ENCODE measurements at regions not wholly inside any gene's neighbourhood (a gene's known extent, or its start where the extent isn't known, plus 50 kb on each side); places are given as distances from the start of the nearest gene placed in this dataset.

GRCh38 chr3:154684021-154684420, 254.0 kb upstream of the GPR149 start:
- TF ChIP-seq TAF1 (IDR thresholded peaks at IDR 0.05; ENCODE audit: low read depth, low read length) (no peak), POLR2A (IDR thresholded peaks at IDR 0.05; ENCODE audit: low read depth, low read length) (no peak), SPI1 (IDR thresholded peaks at IDR 0.05; ENCODE audit: low read depth, low read length) (no peak), PAX5 (IDR thresholded peaks at IDR 0.05; ENCODE audit: insufficient read depth, low read length, severe bottlenecking) (no peak), POLR2AphosphoS5 (IDR thresholded peaks at IDR 0.05; ENCODE audit: low read depth, low read length) (no peak), POU2F2 (IDR thresholded peaks at IDR 0.05; ENCODE audit: low read depth, low read length) (no peak)
- no peak for FAIRE-seq
- DNase-seq (ENCODE audit: insufficient read length, low spot score), result no peak

GRCh38 chr3:154678041-154678654, 248.2 kb upstream of the GPR149 start:
- no peak for TF ChIP-seq POLR2A (IDR thresholded peaks at IDR 0.05; ENCODE audit: low read depth, low read length)
- no peak for TF ChIP-seq SPI1 (IDR thresholded peaks at IDR 0.05; ENCODE audit: low read depth, low read length)
- TF ChIP-seq PAX5 (IDR thresholded peaks at IDR 0.05; ENCODE audit: insufficient read depth, low read length, severe bottlenecking), result no peak
- no peak for TF ChIP-seq POU2F2 (IDR thresholded peaks at IDR 0.05; ENCODE audit: low read depth, low read length)
- no peak for TF ChIP-seq POLR2AphosphoS5 (IDR thresholded peaks at IDR 0.05; ENCODE audit: low read depth, low read length)
- no peak for TF ChIP-seq TAF1 (IDR thresholded peaks at IDR 0.05; ENCODE audit: low read depth, low read length)
- DNase-seq (ENCODE audit: insufficient read length, low spot score) (no peak), FAIRE-seq (no peak)

DNA sequence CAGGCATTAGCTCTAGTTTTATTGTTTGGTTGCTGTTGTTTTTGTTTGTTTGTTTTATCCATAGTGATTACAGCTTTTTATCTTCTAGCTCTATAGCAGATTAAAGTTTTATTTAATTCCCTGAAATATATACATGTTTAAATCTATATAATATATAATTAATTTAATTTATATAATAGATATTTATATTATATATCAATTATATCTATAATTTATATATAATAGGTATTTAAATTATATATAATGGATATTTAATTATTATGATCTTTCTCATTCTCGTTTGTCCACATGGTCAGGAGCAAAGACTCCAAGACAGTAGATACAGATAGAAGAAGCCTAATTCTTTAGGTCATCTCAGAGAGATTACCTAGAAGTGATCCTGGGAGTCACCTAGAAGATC, 238.8 kb upstream of the GPR149 start:
- FAIRE-seq (no peak), DNase-seq (ENCODE audit: insufficient read length, low spot score) (no peak)
- TF ChIP-seq POLR2A (IDR thresholded peaks at IDR 0.05; ENCODE audit: low read depth, low read length) (no peak), SPI1 (IDR thresholded peaks at IDR 0.05; ENCODE audit: low read depth, low read length) (no peak), TAF1 (IDR thresholded peaks at IDR 0.05; ENCODE audit: low read depth, low read length) (no peak)

DNA sequence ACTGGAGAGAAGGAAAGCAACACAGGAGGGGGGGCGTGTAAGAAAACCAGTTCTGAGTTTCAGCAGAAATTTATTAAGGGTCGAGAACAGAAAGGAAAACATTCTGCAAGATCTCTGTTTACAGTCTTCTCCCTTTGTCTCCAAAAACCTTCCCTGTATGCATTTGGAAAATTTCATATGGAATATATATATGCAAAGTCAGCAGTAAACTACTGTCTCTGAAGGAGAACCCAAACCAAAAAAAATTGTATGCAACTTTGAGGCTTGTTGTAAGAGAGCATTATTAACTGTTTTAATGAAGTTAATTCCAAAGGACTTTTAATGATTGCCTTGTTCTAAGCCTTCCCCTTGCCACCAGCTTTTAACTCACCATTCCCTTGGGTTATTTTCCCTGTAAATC, 238.2 kb upstream of the GPR149 start:
- DNase-seq (ENCODE audit: insufficient read length, low spot score) (no peak), FAIRE-seq (no peak)
- no peak for TF ChIP-seq SPI1 (IDR thresholded peaks at IDR 0.05; ENCODE audit: low read depth, low read length)

- TF ChIP-seq POU2F2 (IDR thresholded peaks at IDR 0.05; ENCODE audit: low read depth, low read length), result no peak
- TF ChIP-seq POLR2A (IDR thresholded peaks at IDR 0.05; ENCODE audit: low read depth, low read length), result no peak
- no peak for TF ChIP-seq PAX5 (IDR thresholded peaks at IDR 0.05; ENCODE audit: insufficient read depth, low read length, severe bottlenecking)
- no peak for TF ChIP-seq POLR2AphosphoS5 (IDR thresholded peaks at IDR 0.05; ENCODE audit: low read depth, low read length)
- TF ChIP-seq TAF1 (IDR thresholded peaks at IDR 0.05; ENCODE audit: low read depth, low read length), result no peak
- no peak for TF ChIP-seq SPI1 (IDR thresholded peaks at IDR 0.05; ENCODE audit: low read depth, low read length)
- DNase-seq (ENCODE audit: insufficient read length, low spot score) (no peak), FAIRE-seq (no peak)
These were observed 236.6 kb upstream of the GPR149 start for GRCh38 chr3:154666542-154666941.

DNA sequence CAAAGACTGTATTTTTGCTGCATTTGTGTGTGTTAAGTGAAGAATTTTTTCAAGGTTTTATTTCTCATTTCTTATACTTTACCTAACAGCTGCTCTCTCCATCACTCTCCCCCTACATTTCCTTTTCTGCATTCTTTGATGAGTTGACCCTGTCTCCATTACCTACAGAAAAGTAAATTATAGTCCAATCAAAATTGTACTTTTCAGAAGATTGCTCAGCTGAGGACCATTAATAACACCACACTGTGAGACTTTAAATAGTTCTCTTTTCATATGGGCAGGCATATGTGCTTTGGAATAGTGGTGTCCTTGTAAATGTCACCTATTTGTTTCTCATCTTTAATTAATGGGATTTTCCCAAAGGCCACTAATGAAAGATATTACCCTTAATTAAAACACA, 234.7 kb upstream of the GPR149 start:
- TF ChIP-seq POLR2AphosphoS5 (IDR thresholded peaks at IDR 0.05; ENCODE audit: low read depth, low read length) (no peak), POLR2A (IDR thresholded peaks at IDR 0.05; ENCODE audit: low read depth, low read length) (no peak)
- FAIRE-seq, result no peak

GRCh38 chr3:154662851-154663250, 232.9 kb upstream of the GPR149 start:
- no peak for FAIRE-seq
- no peak for DNase-seq (ENCODE audit: insufficient read length, low spot score)
- TF ChIP-seq POLR2AphosphoS5 (IDR thresholded peaks at IDR 0.05; ENCODE audit: low read depth, low read length) (no peak), TAF1 (IDR thresholded peaks at IDR 0.05; ENCODE audit: low read depth, low read length) (no peak), POLR2A (IDR thresholded peaks at IDR 0.05; ENCODE audit: low read depth, low read length) (no peak), SPI1 (IDR thresholded peaks at IDR 0.05; ENCODE audit: low read depth, low read length) (no peak), POU2F2 (IDR thresholded peaks at IDR 0.05; ENCODE audit: low read depth, low read length) (no peak), PAX5 (IDR thresholded peaks at IDR 0.05; ENCODE audit: insufficient read depth, low read length, severe bottlenecking) (no peak)

More for the DNA sequence above, 234.7 kb upstream of the GPR149 start:
- no peak for DNase-seq (ENCODE audit: insufficient read length, low spot score)

GRCh38 chr3:154660811-154661210, 230.8 kb upstream of the GPR149 start:
- FAIRE-seq, result no peak
- TF ChIP-seq SPI1 (IDR thresholded peaks at IDR 0.05; ENCODE audit: low read depth, low read length), result no peak
- no peak for TF ChIP-seq PAX5 (IDR thresholded peaks at IDR 0.05; ENCODE audit: insufficient read depth, low read length, severe bottlenecking)
- TF ChIP-seq POLR2A (IDR thresholded peaks at IDR 0.05; ENCODE audit: low read depth, low read length), result no peak
- no peak for TF ChIP-seq POLR2AphosphoS5 (IDR thresholded peaks at IDR 0.05; ENCODE audit: low read depth, low read length)
- no peak for TF ChIP-seq TAF1 (IDR thresholded peaks at IDR 0.05; ENCODE audit: low read depth, low read length)
- no peak for TF ChIP-seq POU2F2 (IDR thresholded peaks at IDR 0.05; ENCODE audit: low read depth, low read length)
- no peak for DNase-seq (ENCODE audit: insufficient read length, low spot score)

- DNase-seq (ENCODE audit: insufficient read length, low spot score) (no peak), FAIRE-seq (no peak)
- TF ChIP-seq TAF1 (IDR thresholded peaks at IDR 0.05; ENCODE audit: low read depth, low read length) (no peak), POLR2A (IDR thresholded peaks at IDR 0.05; ENCODE audit: low read depth, low read length) (no peak), POLR2AphosphoS5 (IDR thresholded peaks at IDR 0.05; ENCODE audit: low read depth, low read length) (no peak), POU2F2 (IDR thresholded peaks at IDR 0.05; ENCODE audit: low read depth, low read length) (no peak), PAX5 (IDR thresholded peaks at IDR 0.05; ENCODE audit: insufficient read depth, low read length, severe bottlenecking) (no peak), SPI1 (IDR thresholded peaks at IDR 0.05; ENCODE audit: low read depth, low read length) (no peak)
These were observed 228.0 kb upstream of the GPR149 start for GRCh38 chr3:154658000-154658399.

- no peak for TF ChIP-seq POU2F2 (IDR thresholded peaks at IDR 0.05; ENCODE audit: low read depth, low read length)
- no peak for TF ChIP-seq SPI1 (IDR thresholded peaks at IDR 0.05; ENCODE audit: low read depth, low read length)
- no peak for TF ChIP-seq POLR2A (IDR thresholded peaks at IDR 0.05; ENCODE audit: low read depth, low read length)
- no peak for TF ChIP-seq PAX5 (IDR thresholded peaks at IDR 0.05; ENCODE audit: insufficient read depth, low read length, severe bottlenecking)
- no peak for TF ChIP-seq POLR2AphosphoS5 (IDR thresholded peaks at IDR 0.05; ENCODE audit: low read depth, low read length)
- TF ChIP-seq TAF1 (IDR thresholded peaks at IDR 0.05; ENCODE audit: low read depth, low read length), result no peak
- DNase-seq (ENCODE audit: insufficient read length, low spot score) (no peak), FAIRE-seq (no peak)
These were observed 227.2 kb upstream of the GPR149 start for GRCh38 chr3:154657218-154657617.
